HCT116 (cell line): ENCODE measurements at regions not wholly inside any gene's neighbourhood (a gene's known extent, or its start where the extent isn't known, plus 50 kb on each side); places are given as distances from the start of the nearest gene placed in this dataset.

Source experiments
- ATAC-seq: fragments of 200-7000 bp; cut with Tn5 transposase; 2 replicates; pipeline ENCODE4 v1.9.1; 2020; ENCODE audit warnings: mild to moderate bottlenecking, moderate library complexity
- BruUV-seq: library from RNA; stranded (reverse); fragments of 400-500 nt; replicated peaks from 2 replicates; lab custom pipeline; 2021; lab: Mats Ljungman, UMichigan
- CTCF ChIA-PET: fragments of 300-600 bp; sonication (Branson Sonifier 250); formaldehyde crosslinking; loops from one replicate; lab custom pipeline; 2021; ENCODE audit warnings: antibody characterized with exemption; lab: Charles Lee
- POLR2A ChIA-PET: fragments of 300-600, 350-600 bp; sonication (Branson Sonifier 250); formaldehyde crosslinking; loops from one replicate; lab custom pipeline; 2021; ENCODE audit warnings: antibody characterized with exemption; lab: Charles Lee
- RAD21 ChIA-PET, 2 experiments: fragments of 300-600 bp; sonication (Branson Sonifier 250); formaldehyde crosslinking; loops; one replicate each; lab custom pipeline; 2023; ENCODE audit warnings: low total read pairs in 2 of 2; ENCODE audit not compliant: uncharacterized antibody in 2 of 2, unreplicated experiment in 2 of 2, low non-redundant PET in 1 of 2; lab: Charles Lee
- DNase-seq: peaks from one replicate; pipeline ENCODE4 v3.0.0-alpha.2; 2010; ENCODE audit warnings: low read depth, low spot score
- H2AFZ ChIP-seq: fragments of 200-600 bp; shearing (Covaris generic), sonication (generic); 2 replicates; pipeline ENCODE4 v1.6.1; 2017; ENCODE audit warnings: low read depth, mixed run types, mixed read lengths, antibody characterized with exemption, low read length; ENCODE audit not compliant: poor library complexity, severe bottlenecking
- H3K27ac ChIP-seq: 2 replicates; pipeline ENCODE4 v1.5.1; 2012; ENCODE audit warnings: low read depth, low read length
- H3K27me3 ChIP-seq: fragments of 200-600 bp; sonication (generic); 2 replicates; pipeline ENCODE4 v1.6.1; 2016; ENCODE audit warnings: mixed run types, low read length, mixed read lengths; ENCODE audit not compliant: insufficient read depth
- H3K36me3 ChIP-seq, 2 experiments: fragments of 200-500 bp in 1 of 2; fragments of 200-600 bp in 1 of 2; sonication (Bioruptor generic) in 1 of 2; sonication (generic) in 1 of 2; 2 replicates each; pipeline versions ENCODE4 v1.5.1 to v1.6.1; 2014 to 2016; ENCODE audit warnings: low read length in 2 of 2, inconsistent platforms in 1 of 2, mixed read lengths in 1 of 2, mixed run types in 1 of 2; ENCODE audit not compliant: insufficient read depth in 2 of 2, control insufficient read depth in 1 of 2
- H3K4me1 ChIP-seq, 2 experiments: fragments of 200-600 bp in 1 of 2; sonication (generic) in 1 of 2; 2 replicates each; pipeline versions ENCODE4 v1.5.1 to v1.6.1; 2012 to 2017; ENCODE audit warnings: low read length in 2 of 2, inconsistent platforms in 1 of 2, mild to moderate bottlenecking in 1 of 2, mixed read lengths in 1 of 2, mixed run types in 1 of 2, moderate library complexity in 1 of 2; ENCODE audit not compliant: insufficient read depth in 2 of 2, control insufficient read depth in 1 of 2
- H3K4me2 ChIP-seq: fragments of 200-600 bp; sonication (generic); 2 replicates; pipeline ENCODE4 v1.6.1; 2017; ENCODE audit warnings: mixed run types, low read length, mixed read lengths
- H3K4me3 ChIP-seq, 2 experiments: fragments of 200-600 bp in 1 of 2; sonication (generic) in 1 of 2; replicated peaks in 1 of 2; 2 replicates each; pipeline ENCODE4 v1.5.1; 2011 to 2016; ENCODE audit warnings: low read length in 2 of 2, control low read depth in 1 of 2, low read depth in 1 of 2, mild to moderate bottlenecking in 1 of 2, mixed read lengths in 1 of 2, mixed run types in 1 of 2
- H3K79me2 ChIP-seq: fragments of 200-600 bp; sonication (generic); 2 replicates; pipeline ENCODE4 v1.6.1; 2017; ENCODE audit warnings: mild to moderate bottlenecking, mixed run types, low read length, moderate library complexity, mixed read lengths; ENCODE audit not compliant: insufficient read depth
- H3K9ac ChIP-seq: fragments of 200-600 bp; sonication (generic); 2 replicates; pipeline ENCODE4 v1.6.1; 2016; ENCODE audit warnings: low read length, mixed read lengths
- H3K9me2 ChIP-seq: fragments of 200-600 bp; sonication (generic), shearing (Covaris generic); 2 replicates; pipeline ENCODE4 v1.6.1; 2017; ENCODE audit warnings: mixed run types, mild to moderate bottlenecking, moderate library complexity; ENCODE audit not compliant: insufficient read depth
- H3K9me3 ChIP-seq, 2 experiments: fragments of 200-500 bp in 1 of 2; fragments of 200-600 bp in 1 of 2; sonication (Bioruptor generic) in 1 of 2; sonication (generic) in 1 of 2; 2 replicates each; pipeline ENCODE4 v1.6.1; 2014 to 2017; ENCODE audit warnings: low read length in 2 of 2, mixed read lengths in 2 of 2, inconsistent platforms in 1 of 2, low read depth in 1 of 2, mild to moderate bottlenecking in 1 of 2, mixed run types in 1 of 2, moderate library complexity in 1 of 2; ENCODE audit not compliant: control insufficient read depth in 1 of 2, insufficient read depth in 1 of 2
- H4K20me1 ChIP-seq: fragments of 200-600 bp; sonication (generic), shearing (Covaris generic); 2 replicates; pipeline ENCODE4 v1.6.1; 2017; ENCODE audit warnings: mixed run types, mild to moderate bottlenecking, moderate library complexity; ENCODE audit not compliant: insufficient read depth
- CBX3 ChIP-seq: IDR thresholded peaks from 2 replicates; pipeline ENCODE4 v1.6.1; 2012; ENCODE audit warnings: low read depth
- EGR1 ChIP-seq: IDR thresholded peaks from 2 replicates; pipeline ENCODE4 v1.6.1; 2012; ENCODE audit warnings: low read depth
- ELF1 ChIP-seq: IDR thresholded peaks from 2 replicates; pipeline ENCODE4 v1.6.1; 2012; ENCODE audit warnings: low read depth, borderline replicate concordance
- EZH2 ChIP-seq: fragments of 200-600 bp; sonication (generic); IDR thresholded peaks from 2 replicates; pipeline ENCODE4 v1.6.1; 2017; ENCODE audit warnings: antibody characterized with exemption, mixed run types
- EZH2phosphoT487 ChIP-seq: fragments of 200-600 bp; IDR thresholded peaks from 2 replicates; pipeline ENCODE4 v1.6.1; 2018; ENCODE audit warnings: antibody characterized with exemption, borderline replicate concordance
- FOSL1 ChIP-seq: IDR thresholded peaks from 2 replicates; pipeline ENCODE4 v1.6.1; 2012; ENCODE audit warnings: low read depth
- POLR2A ChIP-seq: IDR thresholded peaks from 2 replicates; pipeline ENCODE4 v1.7.0; 2011; ENCODE audit warnings: borderline replicate concordance; ENCODE audit not compliant: insufficient read depth, insufficient read length; ENCODE audit errors: extremely low read depth
- RAD21 ChIP-seq: IDR thresholded peaks from 2 replicates; pipeline ENCODE4 v1.6.1; 2012; ENCODE audit warnings: low read depth, mild to moderate bottlenecking
- SP1 ChIP-seq: IDR thresholded peaks from 2 replicates; pipeline ENCODE4 v1.6.1; 2012; ENCODE audit warnings: low read depth
- SRF ChIP-seq: IDR thresholded peaks from 2 replicates; pipeline ENCODE4 v1.6.1; 2012; ENCODE audit warnings: low read depth
- TCF7L2 ChIP-seq: IDR thresholded peaks from 2 replicates; pipeline ENCODE4 v1.7.0; 2011; ENCODE audit warnings: borderline replicate concordance, inconsistent platforms; ENCODE audit not compliant: insufficient read depth, insufficient read length; ENCODE audit errors: extremely low read depth
- YY1 ChIP-seq: IDR thresholded peaks from 2 replicates; pipeline ENCODE4 v1.6.1; 2011; ENCODE audit warnings: low read length, low read depth, moderate library complexity, mild to moderate bottlenecking; ENCODE audit not compliant: insufficient replicate concordance; ENCODE audit errors: extremely low read depth
- ZNF274 ChIP-seq: fragments of 200-500 bp; sonication (Bioruptor generic); IDR thresholded peaks from 2 replicates; pipeline ENCODE4 v1.6.1; 2014; ENCODE audit warnings: mild to moderate bottlenecking, low read depth, low read length, inconsistent platforms
- intact Hi-C: fragments of 100-400 bp; cut with micrococcal nuclease; formaldehyde crosslinking; loops from 2 replicates; pipeline ENCODE4 v1.10.0; 2022
- TF ChIP-seq, protein P1 (sequence below): IDR thresholded peaks from 2 replicates; pipeline ENCODE4 v1.6.1; 2012
- TF ChIP-seq, protein P2 (sequence below): IDR thresholded peaks from 2 replicates; pipeline ENCODE4 v1.6.1; 2011; ENCODE audit warnings: mild to moderate bottlenecking, low read length, moderate library complexity; ENCODE audit not compliant: insufficient replicate concordance; ENCODE audit errors: extremely low read depth

GRCh38 chr1:187517546-187517945, 688.8 kb downstream of the PLA2G4A start:
- Histone ChIP-seq H3K27me3 (no peaks in the 10 kb centered on the region), H3K27ac (no peak overlapping the region), H3K4me2 (0 out of 2 replicates have a peak overlapping the region, but pooled peaks have one; percentile 48), H3K4me1 (peaks cover 2 to 19% of the 10 kb centered on the region in 2 experiments; a peak in 3 of 4 replicates), H3K79me2 (no peaks in the 10 kb centered on the region), H3K9me2 (no peaks in the 10 kb centered on the region), H3K9me3 (no peaks in the 10 kb centered on the region), H2AFZ (no peak overlapping the region), H3K9ac (no peak overlapping the region), H4K20me1 (no peaks in the 10 kb centered on the region)
- ChIA-PET RAD21 (no interaction called here), POLR2A (no interaction called here), CTCF (no interaction called here)
- ATAC-seq = no peak
- no peak for DNase-seq
- intact Hi-C loops = no loop called here
- TF ChIP-seq SP1 (no peak), SRF (no peak), ELF1 (no peak), CBX3 (no peak), FOSL1 (no peak), POLR2A (no peak), EGR1 (no peak), ZNF274 (no peak)
- TF ChIP-seq, protein P1, sequence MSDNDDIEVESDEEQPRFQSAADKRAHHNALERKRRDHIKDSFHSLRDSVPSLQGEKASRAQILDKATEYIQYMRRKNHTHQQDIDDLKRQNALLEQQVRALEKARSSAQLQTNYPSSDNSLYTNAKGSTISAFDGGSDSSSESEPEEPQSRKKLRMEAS = no peak
- TF ChIP-seq, all 23 proteins: peak for 0
- no peaks in the 10 kb centered on the region for H3K36me3 ChIP-seq
- no peak overlapping the region for H3K4me3 ChIP-seq
- no TSS peak for BruUV-seq

- H3K9me2 ChIP-seq = no peaks in the 10 kb centered on the region
- H3K4me3 ChIP-seq = no peak overlapping the region
- intact Hi-C loops = no loop called here
- no peaks in the 10 kb centered on the region for H3K4me1 ChIP-seq
- ChIA-PET CTCF (no interaction called here), RAD21 (no interaction called here), POLR2A (no interaction called here)
- no peaks in the 10 kb centered on the region for H3K27me3 ChIP-seq
- no peak overlapping the region for H3K27ac ChIP-seq
- no peaks in the 10 kb centered on the region for H3K36me3 ChIP-seq
- no peak for DNase-seq
- no peak overlapping the region for H2AFZ ChIP-seq
- ATAC-seq = no peak
- H3K4me2 ChIP-seq = no peak overlapping the region
- no peaks in the 10 kb centered on the region for H3K79me2 ChIP-seq
- H3K9me3 ChIP-seq = no peaks in the 10 kb centered on the region
- no TSS peak for BruUV-seq
- H3K9ac ChIP-seq = no peak overlapping the region
- H4K20me1 ChIP-seq = no peaks in the 10 kb centered on the region
- TF ChIP-seq TCF7L2 = no peak
- TF ChIP-seq EZH2phosphoT487 = no peak
- TF ChIP-seq, protein P1 = no peak
- TF ChIP-seq EZH2 = no peak
- no peak for TF ChIP-seq RAD21
- TF ChIP-seq, protein P2, sequence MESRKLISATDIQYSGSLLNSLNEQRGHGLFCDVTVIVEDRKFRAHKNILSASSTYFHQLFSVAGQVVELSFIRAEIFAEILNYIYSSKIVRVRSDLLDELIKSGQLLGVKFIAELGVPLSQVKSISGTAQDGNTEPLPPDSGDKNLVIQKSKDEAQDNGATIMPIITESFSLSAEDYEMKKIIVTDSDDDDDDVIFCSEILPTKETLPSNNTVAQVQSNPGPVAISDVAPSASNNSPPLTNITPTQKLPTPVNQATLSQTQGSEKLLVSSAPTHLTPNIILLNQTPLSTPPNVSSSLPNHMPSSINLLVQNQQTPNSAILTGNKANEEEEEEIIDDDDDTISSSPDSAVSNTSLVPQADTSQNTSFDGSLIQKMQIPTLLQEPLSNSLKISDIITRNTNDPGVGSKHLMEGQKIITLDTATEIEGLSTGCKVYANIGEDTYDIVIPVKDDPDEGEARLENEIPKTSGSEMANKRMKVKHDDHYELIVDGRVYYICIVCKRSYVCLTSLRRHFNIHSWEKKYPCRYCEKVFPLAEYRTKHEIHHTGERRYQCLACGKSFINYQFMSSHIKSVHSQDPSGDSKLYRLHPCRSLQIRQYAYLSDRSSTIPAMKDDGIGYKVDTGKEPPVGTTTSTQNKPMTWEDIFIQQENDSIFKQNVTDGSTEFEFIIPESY = no peak
- no peak for TF ChIP-seq SRF
- no peak for TF ChIP-seq YY1
- TF ChIP-seq SP1 = no peak
- no peak for TF ChIP-seq POLR2A
Measured at GRCh38 chr1:187527346-187527745, 698.6 kb downstream of the PLA2G4A start.
